IMR-90 (cell line): ENCODE measurements at regions not wholly inside any gene's neighbourhood (a gene's known extent, or its start where the extent isn't known, plus 50 kb on each side); places are given as distances from the start of the nearest gene placed in this dataset.

Experiments
- ATAC-seq: fragments of 200-7000 bp; cut with Tn5 transposase; 2 replicates; pipeline ENCODE4 v1.9.1; 2020; ENCODE audit warnings: low read depth, mild to moderate bottlenecking, moderate library complexity
- BruUV-seq: library from RNA; stranded (reverse); fragments of 400-500 nt; replicated peaks from 2 replicates; lab custom pipeline; 2021; lab: Mats Ljungman, UMichigan
- CTCF ChIA-PET: fragments of 300-600 bp; formaldehyde crosslinking; extraction: SDS; loops from one replicate; lab custom pipeline; 2021; ENCODE audit warnings: antibody characterized with exemption; lab: Yijun Ruan, JAX
- POLR2A ChIA-PET: fragments of 300-600 bp; sonication (Branson Sonifier 250); formaldehyde crosslinking; loops from one replicate; lab custom pipeline; 2022; ENCODE audit warnings: antibody characterized with exemption; ENCODE audit not compliant: unreplicated experiment; lab: Charles Lee
- DNase-seq: peaks from one replicate; pipeline ENCODE4 v3.0.0; 2013
- H2AFZ ChIP-seq: replicated peaks from 2 replicates; pipeline ENCODE3; 2013; ENCODE audit warnings: low read length, mild to moderate bottlenecking; ENCODE audit not compliant: poor library complexity
- H2AK5ac ChIP-seq: 2 replicates; pipeline ENCODE4 v1.6.1; 2013; ENCODE audit warnings: low read depth, low read length, inconsistent platforms
- H2AK9ac ChIP-seq: replicated peaks from 2 replicates; pipeline ENCODE3; 2013; ENCODE audit warnings: mild to moderate bottlenecking, low read depth, low read length, moderate library complexity; ENCODE audit not compliant: poor library complexity
- H2BK120ac ChIP-seq: 2 replicates; pipeline ENCODE4 v1.6.1; 2013; ENCODE audit warnings: low read depth, low read length, inconsistent platforms
- H2BK15ac ChIP-seq: 3 replicates; pipeline ENCODE4 v1.6.1; 2013; ENCODE audit warnings: low read depth, low read length, inconsistent platforms
- H2BK20ac ChIP-seq: 2 replicates; pipeline ENCODE4 v1.6.1; 2013; ENCODE audit warnings: low read depth, mild to moderate bottlenecking, inconsistent platforms, low read length, moderate library complexity
- H2BK5ac ChIP-seq: 2 replicates; pipeline ENCODE4 v1.6.1; 2013; ENCODE audit warnings: mild to moderate bottlenecking, low read depth, low read length, inconsistent platforms; ENCODE audit not compliant: poor library complexity, severe bottlenecking
- H3K14ac ChIP-seq: replicated peaks from 2 replicates; pipeline ENCODE4 v1.6.1; 2013; ENCODE audit warnings: low read depth, low read length, inconsistent platforms
- H3K18ac ChIP-seq: 2 replicates; pipeline ENCODE4 v1.6.1; 2013; ENCODE audit warnings: low read depth, low read length, control low read depth
- H3K23ac ChIP-seq: 2 replicates; pipeline ENCODE4 v1.6.1; 2013; ENCODE audit warnings: low read depth, low read length, inconsistent platforms
- H3K27ac ChIP-seq: 2 replicates; pipeline ENCODE4 v1.5.1; 2013; ENCODE audit warnings: mild to moderate bottlenecking, control low read depth, low read length; ENCODE audit not compliant: insufficient read depth
- H3K27me3 ChIP-seq: 2 replicates; pipeline ENCODE4 v1.6.1; 2013; ENCODE audit warnings: low read length; ENCODE audit not compliant: control insufficient read depth, insufficient read depth
- H3K36me3 ChIP-seq: 2 replicates; pipeline ENCODE4 v1.6.1; 2013; ENCODE audit warnings: low read length, mixed read lengths; ENCODE audit not compliant: control insufficient read depth, insufficient read depth
- H3K4ac ChIP-seq: 2 replicates; pipeline ENCODE4 v1.6.1; 2013; ENCODE audit warnings: low read depth, low read length, inconsistent platforms
- H3K4me1 ChIP-seq: 2 replicates; pipeline ENCODE4 v1.6.1; 2013; ENCODE audit warnings: low read length, mixed read lengths; ENCODE audit not compliant: control insufficient read depth, insufficient read depth
- H3K4me2 ChIP-seq: 2 replicates; pipeline ENCODE4 v1.6.1; 2013; ENCODE audit warnings: low read depth, mild to moderate bottlenecking, control low read depth, low read length, moderate library complexity
- H3K4me3 ChIP-seq: 2 replicates; pipeline ENCODE4 v1.5.1; 2013; ENCODE audit warnings: low read depth, mild to moderate bottlenecking, control low read depth, low read length, moderate library complexity; ENCODE audit not compliant: insufficient read depth
- H3K56ac ChIP-seq: 2 replicates; pipeline ENCODE4 v1.6.1; 2013; ENCODE audit warnings: low read length, inconsistent platforms; ENCODE audit not compliant: insufficient read depth; ENCODE audit errors: extremely low read depth
- H3K79me1 ChIP-seq, 2 experiments: 2 replicates each; pipeline ENCODE4 v1.6.1; 2013; ENCODE audit warnings: low read length in 2 of 2, inconsistent platforms in 1 of 2, low read depth in 1 of 2
- H3K9ac ChIP-seq: 2 replicates; pipeline ENCODE4 v1.6.1; 2013; ENCODE audit warnings: low read depth, low read length, control low read depth
- H3K9me1 ChIP-seq: 2 replicates; pipeline ENCODE4 v1.6.1; 2013; ENCODE audit warnings: low read length, inconsistent platforms; ENCODE audit not compliant: insufficient read depth
- H3K9me3 ChIP-seq: 2 replicates; pipeline ENCODE4 v1.6.1; 2013; ENCODE audit warnings: low read length; ENCODE audit not compliant: control insufficient read depth, insufficient read depth
- H4K20me1 ChIP-seq: 2 replicates; pipeline ENCODE4 v1.6.1; 2013; ENCODE audit warnings: low read length, inconsistent platforms; ENCODE audit not compliant: insufficient read depth
- H4K5ac ChIP-seq: 2 replicates; pipeline ENCODE4 v1.6.1; 2013; ENCODE audit warnings: mild to moderate bottlenecking, low read depth, low read length, control low read depth
- H4K8ac ChIP-seq, 2 experiments: 2 replicates each; pipeline ENCODE4 v1.6.1; 2013; ENCODE audit warnings: low read depth in 2 of 2, low read length in 2 of 2, control low read depth in 1 of 2, inconsistent platforms in 1 of 2
- H4K91ac ChIP-seq: 2 replicates; pipeline ENCODE4 v1.6.1; 2013; ENCODE audit warnings: low read depth, low read length, inconsistent platforms; ENCODE audit not compliant: insufficient read depth
- BHLHE40 ChIP-seq: fragments of 150-350 bp; IDR thresholded peaks from 2 replicates; pipeline ENCODE4 v1.6.1; 2016; ENCODE audit warnings: mild to moderate bottlenecking, low read depth, low read length
- CEBPB ChIP-seq: IDR thresholded peaks from 2 replicates; pipeline ENCODE4 v1.6.1; 2012; ENCODE audit warnings: low read depth, low read length, improper control_type of control experiment
- CHD1 ChIP-seq: IDR thresholded peaks from 2 replicates; pipeline ENCODE4 v1.6.1; 2012; ENCODE audit warnings: low read depth, low read length, improper control_type of control experiment
- ELK1 ChIP-seq: fragments of 150-350 bp; IDR thresholded peaks from 2 replicates; pipeline ENCODE4 v1.6.1; 2016; ENCODE audit warnings: low read depth, mild to moderate bottlenecking, low read length, moderate library complexity, borderline replicate concordance
- FOS ChIP-seq: fragments of 150-350 bp; IDR thresholded peaks from 2 replicates; pipeline ENCODE4 v1.6.1; 2016; ENCODE audit warnings: low read depth, low read length
- MAFK ChIP-seq: IDR thresholded peaks from 2 replicates; pipeline ENCODE4 v1.6.1; 2012; ENCODE audit warnings: low read depth, low read length, improper control_type of control experiment
- MAZ ChIP-seq: IDR thresholded peaks from 2 replicates; pipeline ENCODE4 v1.6.1; 2012; ENCODE audit warnings: low read depth, mild to moderate bottlenecking, low read length, improper control_type of control experiment, moderate library complexity, borderline replicate concordance
- NFE2L2 ChIP-seq: fragments of 150-350 bp; IDR thresholded peaks from 2 replicates; pipeline ENCODE4 v1.6.1; 2016; ENCODE audit warnings: low read depth, mild to moderate bottlenecking, low read length
- RAD21 ChIP-seq: IDR thresholded peaks from 2 replicates; pipeline ENCODE4 v1.6.1; 2012; ENCODE audit warnings: low read length, improper control_type of control experiment
- WGBS, 2 experiments: methylation state at CpG; one replicate each; pipeline versions ENCODE4 v1.1.5 to v1.1.7; 2013; ENCODE audit warnings: missing lambda C conversion rate in 2 of 2; ENCODE audit not compliant: insufficient read length in 1 of 2; ENCODE audit errors: extremely low coverage in 2 of 2; 5-methylcytosine and 5-hydroxymethylcytosine counted together
- dilution Hi-C: fragments of 300-500 bp; cut with HindIII; formaldehyde crosslinking; loops from one replicate; pipeline ENCODE4 v1.14.3; 2018; ENCODE audit warnings: low sequenced_read_pairs; ENCODE audit not compliant: unreplicated experiment
- in situ Hi-C: fragments of 300-500 bp; cut with MboI; formaldehyde crosslinking; loops from 3 replicates; pipeline ENCODE4 v1.14.3; 2019; ENCODE audit warnings: low sequenced_read_pairs, inconsistent platforms, mixed read lengths
- intact Hi-C: fragments of 100-400 bp; cut with micrococcal nuclease; formaldehyde crosslinking; loops from 2 replicates; pipeline ENCODE4 v1.10.0; 2022

DNA sequence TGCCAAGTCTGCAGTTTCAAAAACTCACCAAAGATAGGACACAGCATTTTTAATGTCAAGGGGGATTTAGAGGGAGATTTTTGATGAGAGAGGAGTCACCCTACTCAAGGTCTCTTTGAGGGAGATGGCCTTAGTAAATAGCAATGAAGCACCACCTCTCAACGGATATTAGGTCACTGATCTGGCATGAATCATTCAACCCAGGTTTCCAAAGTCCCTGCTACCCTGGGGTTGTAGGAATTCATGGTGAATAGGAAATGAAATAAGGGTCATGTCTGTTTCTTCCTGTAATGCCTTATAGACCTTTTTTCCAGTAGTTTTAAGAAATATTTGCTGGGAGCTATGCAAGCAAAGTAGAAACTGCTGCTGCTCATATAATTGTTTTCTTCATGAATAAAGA lies 2154.9 kb downstream of the LRRC4C start:
- no peak overlapping the region for H3K14ac ChIP-seq
- ChIA-PET CTCF (no interaction called here), POLR2A (no interaction called here)
- no peak overlapping the region for H2AK5ac ChIP-seq
- no peaks in the 10 kb centered on the region for H4K20me1 ChIP-seq
- H3K23ac ChIP-seq: no peak overlapping the region
- H4K5ac ChIP-seq: no peak overlapping the region
- DNase-seq (no peak), ATAC-seq (no peak)
- H2BK20ac ChIP-seq: no peak overlapping the region
- H2AFZ ChIP-seq: no peak overlapping the region
- BruUV-seq: no TSS peak
- no peaks in the 10 kb centered on the region for H3K79me1 ChIP-seq
- H3K4me3 ChIP-seq: no peak overlapping the region
- no peak overlapping the region for H4K91ac ChIP-seq
- WGBS, 2 experiments: no CpG with 5 or more reads among the region's 1 CpG
- dilution Hi-C loops (no loop called here), intact Hi-C loops (no loop called here), in situ Hi-C loops (no loop called here)
- no peak overlapping the region for H2BK15ac ChIP-seq
- TF ChIP-seq NFE2L2 (no peak), RAD21 (no peak), CEBPB (no peak), MAZ (no peak), ELK1 (no peak), FOS (no peak), MAFK (no peak), BHLHE40 (no peak), CHD1 (no peak)
- no peak overlapping the region for H3K56ac ChIP-seq
- H3K4me2 ChIP-seq: no peak overlapping the region
- no peak overlapping the region for H2AK9ac ChIP-seq
- no peaks in the 10 kb centered on the region for H3K36me3 ChIP-seq
- no peak overlapping the region for H3K27ac ChIP-seq
- H4K8ac ChIP-seq: no peak overlapping the region
- H3K9me3 ChIP-seq: no peaks in the 10 kb centered on the region
- no peak overlapping the region for H3K18ac ChIP-seq
- H2BK5ac ChIP-seq: no peak overlapping the region
- H3K9me1 ChIP-seq: no peaks in the 10 kb centered on the region
- no peaks in the 10 kb centered on the region for H3K4me1 ChIP-seq
- H2BK120ac ChIP-seq: no peak overlapping the region
- H3K27me3 ChIP-seq: no peaks in the 10 kb centered on the region
- H3K4ac ChIP-seq: no peak overlapping the region
- no peak overlapping the region for H3K9ac ChIP-seq
